Tibial artery (tissue), 4 donors: ENCODE measurements at regions not wholly inside any gene's neighbourhood (a gene's known extent, or its start where the extent isn't known, plus 50 kb on each side); places are given as distances from the start of the nearest gene placed in this dataset.

Experiments used
- DNase-seq, 2 donors: peaks; one replicate each; pipeline ENCODE4 v3.0.0-alpha.2; 2019
- H3K27ac ChIP-seq, 2 donors: fragments of 200-600 bp; sonication (generic) in 1 of 2; 1 replicate in 1 of 2; 2 replicates in 1 of 2; pipeline ENCODE4 v1.5.1; 2018 to 2019; ENCODE audit warnings: mild to moderate bottlenecking in 1 of 2
- H3K27me3 ChIP-seq, 2 donors: fragments of 200-600 bp; sonication (generic) in 1 of 2; one replicate each; pipeline versions ENCODE4 v1.5.1 to v1.6.0; 2016 to 2019
- H3K36me3 ChIP-seq, 3 donors: fragments of 200-600 bp; sonication (generic) in 2 of 3; one replicate each; pipeline ENCODE4 v1.5.1; 2016 to 2019; ENCODE audit warnings: mild to moderate bottlenecking in 2 of 3
- H3K4me1 ChIP-seq, 4 donors: fragments of 200-600 bp; sonication (generic) in 2 of 4; 1 replicate in 3 of 4; 2 replicates in 1 of 4; pipeline ENCODE4 v1.5.1; 2016 to 2019
- H3K4me3 ChIP-seq, 2 donors: fragments of 200-600 bp; sonication (generic) in 1 of 2; 1 replicate in 1 of 2; 2 replicates in 1 of 2; pipeline ENCODE4 v1.5.1; 2018 to 2019; ENCODE audit warnings: mild to moderate bottlenecking in 2 of 2
- H3K9me3 ChIP-seq, 3 donors: fragments of 200-600 bp; sonication (generic) in 1 of 3; one replicate each; pipeline ENCODE4 v1.5.1; 2016 to 2019
- CTCF ChIP-seq, 2 experiments: fragments of 200-600 bp in 1 of 2; fragments of 450-650 bp in 1 of 2; IDR thresholded peaks; one replicate each; pipeline ENCODE4 v1.5.1; 2017 to 2019; ENCODE audit warnings: antibody characterized with exemption in 2 of 2, mild to moderate bottlenecking in 1 of 2, moderate library complexity in 1 of 2
- intact Hi-C: fragments of 100-400 bp; cut with DNase I; formaldehyde crosslinking; loops from one replicate; pipeline ENCODE4 v1.15.0; 2023; ENCODE audit warnings: low total_unique reads

- no peak overlapping the region for H3K27ac ChIP-seq
- no peak overlapping the region for H3K4me3 ChIP-seq
- intact Hi-C loops = no loop called here
- H3K27me3 ChIP-seq = no peaks in the 10 kb centered on the region
- no peaks in the 10 kb centered on the region for H3K9me3 ChIP-seq
- no peak for DNase-seq
- H3K36me3 ChIP-seq = no peaks in the 10 kb centered on the region
- TF ChIP-seq CTCF (IDR thresholded peaks at IDR 0.05) = no peak
- H3K4me1 ChIP-seq = no peaks in the 10 kb centered on the region
Measured at GRCh38 chr2:7829241-7829640, 852.6 kb upstream of the ID2 start.

GRCh38 chr2:7830616-7831015 lies 851.2 kb upstream of the ID2 start:
- Histone ChIP-seq H3K4me1 (no peaks in the 10 kb centered on the region), H3K36me3 (no peaks in the 10 kb centered on the region), H3K9me3 (no peaks in the 10 kb centered on the region), H3K27ac (no peak overlapping the region), H3K4me3 (no peak overlapping the region), H3K27me3 (no peaks in the 10 kb centered on the region)
- no peak for TF ChIP-seq CTCF (IDR thresholded peaks at IDR 0.05)
- intact Hi-C loops = no loop called here
- DNase-seq = no peak

- no peaks in the 10 kb centered on the region for H3K4me1 ChIP-seq
- no peak for TF ChIP-seq CTCF (IDR thresholded peaks at IDR 0.05)
- DNase-seq = no peak
- H3K27me3 ChIP-seq = no peaks in the 10 kb centered on the region
- no peak overlapping the region for H3K27ac ChIP-seq
- no peak overlapping the region for H3K4me3 ChIP-seq
- H3K9me3 ChIP-seq = no peaks in the 10 kb centered on the region
- H3K36me3 ChIP-seq = no peaks in the 10 kb centered on the region
- intact Hi-C loops = no loop called here
Measured at GRCh38 chr2:7835151-7835550, 846.7 kb upstream of the ID2 start.

- H3K36me3 ChIP-seq = no peaks in the 10 kb centered on the region
- intact Hi-C loops = no loop called here
- no peaks in the 10 kb centered on the region for H3K4me1 ChIP-seq
- no peaks in the 10 kb centered on the region for H3K9me3 ChIP-seq
- H3K27me3 ChIP-seq = no peaks in the 10 kb centered on the region
- no peak for DNase-seq
- H3K4me3 ChIP-seq = no peak overlapping the region
- TF ChIP-seq CTCF (IDR thresholded peaks at IDR 0.05) = no peak
- H3K27ac ChIP-seq = no peak overlapping the region
Measured at GRCh38 chr2:7835693-7836680, 845.9 kb upstream of the ID2 start.

- H3K4me3 ChIP-seq = no peak overlapping the region
- intact Hi-C loops = no loop called here
- no peaks in the 10 kb centered on the region for H3K36me3 ChIP-seq
- H3K4me1 ChIP-seq = no peaks in the 10 kb centered on the region
- DNase-seq = no peak
- H3K27ac ChIP-seq = no peak overlapping the region
- TF ChIP-seq CTCF (IDR thresholded peaks at IDR 0.05) = no peak
- no peaks in the 10 kb centered on the region for H3K9me3 ChIP-seq
- H3K27me3 ChIP-seq = no peaks in the 10 kb centered on the region
Measured at GRCh38 chr2:7837237-7837760, 844.6 kb upstream of the ID2 start.
